Tibial artery (tissue), 4 donors: ENCODE measurements at regions not wholly inside any gene's neighbourhood (a gene's known extent, or its start where the extent isn't known, plus 50 kb on each side); places are given as distances from the start of the nearest gene placed in this dataset.

ENCODE experiments used
- DNase-seq, 2 donors: peaks; one replicate each; pipeline ENCODE4 v3.0.0-alpha.2; 2019
- H3K27ac ChIP-seq, 2 donors: fragments of 200-600 bp; sonication (generic) in 1 of 2; 1 replicate in 1 of 2; 2 replicates in 1 of 2; pipeline ENCODE4 v1.5.1; 2018 to 2019; ENCODE audit warnings: mild to moderate bottlenecking in 1 of 2
- H3K27me3 ChIP-seq, 2 donors: fragments of 200-600 bp; sonication (generic) in 1 of 2; one replicate each; pipeline versions ENCODE4 v1.5.1 to v1.6.0; 2016 to 2019
- H3K36me3 ChIP-seq, 3 donors: fragments of 200-600 bp; sonication (generic) in 2 of 3; one replicate each; pipeline ENCODE4 v1.5.1; 2016 to 2019; ENCODE audit warnings: mild to moderate bottlenecking in 2 of 3
- H3K4me1 ChIP-seq, 4 donors: fragments of 200-600 bp; sonication (generic) in 2 of 4; 1 replicate in 3 of 4; 2 replicates in 1 of 4; pipeline ENCODE4 v1.5.1; 2016 to 2019
- H3K4me3 ChIP-seq, 2 donors: fragments of 200-600 bp; sonication (generic) in 1 of 2; 1 replicate in 1 of 2; 2 replicates in 1 of 2; pipeline ENCODE4 v1.5.1; 2018 to 2019; ENCODE audit warnings: mild to moderate bottlenecking in 2 of 2
- H3K9me3 ChIP-seq, 3 donors: fragments of 200-600 bp; sonication (generic) in 1 of 3; one replicate each; pipeline ENCODE4 v1.5.1; 2016 to 2019
- CTCF ChIP-seq, 2 experiments: fragments of 200-600 bp in 1 of 2; fragments of 450-650 bp in 1 of 2; IDR thresholded peaks; one replicate each; pipeline ENCODE4 v1.5.1; 2017 to 2019; ENCODE audit warnings: antibody characterized with exemption in 2 of 2, mild to moderate bottlenecking in 1 of 2, moderate library complexity in 1 of 2
- intact Hi-C: fragments of 100-400 bp; cut with DNase I; formaldehyde crosslinking; loops from one replicate; pipeline ENCODE4 v1.15.0; 2023; ENCODE audit warnings: low total_unique reads

- H3K4me3 ChIP-seq: no peak overlapping the region
- TF ChIP-seq CTCF (IDR thresholded peaks at IDR 0.05): no peak
- DNase-seq: no peak
- H3K9me3 ChIP-seq: no peaks in the 10 kb centered on the region
- intact Hi-C loops: no loop called here
- no peak overlapping the region for H3K27ac ChIP-seq
- no peaks in the 10 kb centered on the region for H3K27me3 ChIP-seq
- no peaks in the 10 kb centered on the region for H3K4me1 ChIP-seq
- no peaks in the 10 kb centered on the region for H3K36me3 ChIP-seq
Observed at GRCh38 chr6:149154261-149154821, 163.2 kb upstream of the TAB2 start.

- no peak overlapping the region for H3K27ac ChIP-seq
- H3K27me3 ChIP-seq: no peaks in the 10 kb centered on the region
- no peak for DNase-seq
- no peaks in the 10 kb centered on the region for H3K36me3 ChIP-seq
- TF ChIP-seq CTCF (IDR thresholded peaks at IDR 0.05): no peak
- intact Hi-C loops: no loop called here
- no peaks in the 10 kb centered on the region for H3K4me1 ChIP-seq
- H3K4me3 ChIP-seq: no peak overlapping the region
- H3K9me3 ChIP-seq: no peaks in the 10 kb centered on the region
Observed at GRCh38 chr6:149157126-149157525, 160.4 kb upstream of the TAB2 start.

- H3K36me3 ChIP-seq: no peaks in the 10 kb centered on the region
- H3K4me3 ChIP-seq: no peak overlapping the region
- H3K4me1 ChIP-seq: no peaks in the 10 kb centered on the region
- intact Hi-C loops: no loop called here
- no peaks in the 10 kb centered on the region for H3K9me3 ChIP-seq
- no peaks in the 10 kb centered on the region for H3K27me3 ChIP-seq
- no peak for TF ChIP-seq CTCF (IDR thresholded peaks at IDR 0.05)
- H3K27ac ChIP-seq: no peak overlapping the region
- no peak for DNase-seq
Observed at GRCh38 chr6:149158076-149158475, 159.4 kb upstream of the TAB2 start.

- Histone ChIP-seq H3K27ac (no peak overlapping the region), H3K4me3 (no peak overlapping the region), H3K27me3 (no peaks in the 10 kb centered on the region), H3K4me1 (no peaks in the 10 kb centered on the region), H3K9me3 (no peaks in the 10 kb centered on the region), H3K36me3 (no peaks in the 10 kb centered on the region)
- no peak for TF ChIP-seq CTCF (IDR thresholded peaks at IDR 0.05)
- intact Hi-C loops: no loop called here
- no peak for DNase-seq
Observed at GRCh38 chr6:149160943-149161342, 156.6 kb upstream of the TAB2 start.

GRCh38 chr6:149162924-149163323 lies 154.6 kb upstream of the TAB2 start:
- DNase-seq: no peak

More at GRCh38 chr6:149162924-149163323, 154.6 kb upstream of the TAB2 start:
- Histone ChIP-seq H3K36me3 (no peaks in the 10 kb centered on the region), H3K4me3 (no peak overlapping the region), H3K4me1 (no peaks in the 10 kb centered on the region), H3K9me3 (no peaks in the 10 kb centered on the region), H3K27me3 (peaks cover 0 to 7% of the 10 kb centered on the region in 2 donors), H3K27ac (no peak overlapping the region)
- intact Hi-C loops: no loop called here
- TF ChIP-seq CTCF (IDR thresholded peaks at IDR 0.05): no peak
